Lung (tissue), 11 donors: ENCODE measurements at regions not wholly inside any gene's neighbourhood (a gene's known extent, or its start where the extent isn't known, plus 50 kb on each side); places are given as distances from the start of the nearest gene placed in this dataset.

ENCODE experiments used
- ATAC-seq: fragments of 200-7000 bp; cut with Tn5 transposase; one replicate; pipeline ENCODE4 v1.9.1; 2020; ENCODE audit warnings: moderate number of reproducible peaks; ENCODE audit not compliant: insufficient read depth, low FRiP score
- DNase-seq, 3 donors: peaks; one replicate each; pipeline ENCODE4 v3.0.0-alpha.2; 2013 to 2017
- H3K27ac ChIP-seq, 2 donors: one replicate each; pipeline ENCODE4 v1.5.1; 2013; ENCODE audit warnings: mild to moderate bottlenecking in 2 of 2, moderate library complexity in 2 of 2, control low read depth in 1 of 2, inconsistent platforms in 1 of 2, low read depth in 1 of 2, low read length in 1 of 2
- H3K27me3 ChIP-seq, 3 donors: one replicate each; pipeline ENCODE4 v1.5.1; 2013; ENCODE audit warnings: low read length in 2 of 3; ENCODE audit not compliant: control insufficient read depth in 3 of 3, insufficient read depth in 3 of 3
- H3K36me3 ChIP-seq, 4 donors: one replicate each; pipeline ENCODE4 v1.5.1; 2013; ENCODE audit warnings: low read length in 4 of 4, mild to moderate bottlenecking in 1 of 4, moderate library complexity in 1 of 4; ENCODE audit not compliant: control insufficient read depth in 4 of 4, insufficient read depth in 4 of 4
- H3K4me1 ChIP-seq, 5 donors: one replicate each; pipeline ENCODE4 v1.5.1; 2013; ENCODE audit warnings: low read length in 5 of 5, mild to moderate bottlenecking in 2 of 5, moderate library complexity in 1 of 5; ENCODE audit not compliant: control insufficient read depth in 5 of 5, insufficient read depth in 5 of 5
- H3K4me3 ChIP-seq: one replicate; pipeline ENCODE4 v1.5.1; 2013; ENCODE audit warnings: mild to moderate bottlenecking, control low read depth, moderate library complexity
- H3K9ac ChIP-seq, 2 donors: one replicate each; pipeline ENCODE4 v1.5.1; 2013; ENCODE audit warnings: low read length in 2 of 2, control low read depth in 1 of 2; ENCODE audit not compliant: insufficient read depth in 1 of 2
- H3K9me3 ChIP-seq, 4 donors: one replicate each; pipeline ENCODE4 v1.5.1; 2013; ENCODE audit warnings: low read length in 3 of 4, mild to moderate bottlenecking in 1 of 4, moderate library complexity in 1 of 4; ENCODE audit not compliant: control insufficient read depth in 4 of 4, insufficient read depth in 3 of 4
- WGBS, 2 donors: extraction: QIAGEN DNeasy Blood & Tissue Kit; methylation state at CpG; one replicate each; pipeline ENCODE4 v1.1.7; 2013; 5-methylcytosine and 5-hydroxymethylcytosine counted together
- TF ChIP-seq, protein P1 (sequence below): IDR thresholded peaks from 2 replicates; pipeline ENCODE4 v1.5.1; 2012; ENCODE audit warnings: mild to moderate bottlenecking; ENCODE audit errors: control extremely low read depth, extremely low read depth
- donor health status: control.
- donor health status: control.
- donor health status: Bipolar disorder and iron deficiency.
- donor health status: healthy.
- donor health status: DM: yes; HTN: yes; CAD: no.

DNA sequence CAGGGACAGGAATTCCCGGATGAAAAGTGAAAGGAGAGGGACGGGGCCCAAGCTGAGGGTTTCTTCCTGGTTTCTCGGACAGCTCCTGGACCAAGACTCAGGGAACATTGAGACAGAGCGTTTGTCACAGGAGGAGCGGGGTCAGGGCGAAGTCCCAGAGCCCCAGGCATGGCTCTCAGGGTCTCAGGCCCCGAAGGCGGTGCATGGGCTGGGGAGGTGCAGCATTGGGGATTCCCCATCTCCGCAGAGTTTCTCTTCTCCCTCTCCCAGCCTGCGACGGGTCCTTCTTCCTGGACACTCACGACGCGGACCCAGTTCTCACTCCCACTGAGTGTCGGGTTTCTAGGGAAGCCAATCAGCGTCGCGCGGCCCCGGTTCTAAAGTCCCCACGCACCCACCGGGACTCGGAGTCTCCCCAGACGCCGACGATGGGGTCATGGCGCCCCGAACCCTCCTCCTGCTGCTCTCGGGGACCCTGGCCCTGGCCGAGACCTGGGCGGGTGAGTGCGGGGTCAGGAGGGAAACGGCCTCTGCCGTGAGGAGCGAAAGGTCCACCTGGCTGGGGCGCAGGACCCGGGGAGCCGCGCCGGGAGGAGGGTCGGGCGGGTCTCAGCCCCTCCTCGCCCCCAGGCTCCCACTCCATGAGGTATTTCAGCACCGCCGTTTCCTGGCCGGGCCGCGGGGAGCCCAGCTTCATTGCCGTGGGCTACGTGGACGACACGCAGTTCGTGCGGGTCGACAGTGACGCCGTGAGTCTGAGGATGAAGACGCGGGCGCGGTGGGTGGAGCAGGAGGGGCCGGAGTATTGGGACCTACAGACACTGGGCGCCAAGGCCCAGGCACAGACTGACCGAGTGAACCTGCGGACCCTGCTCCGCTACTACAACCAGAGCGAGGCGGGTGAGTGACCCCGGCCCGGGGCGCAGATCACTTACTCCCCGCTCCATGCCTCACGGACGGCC is 54.6 kb upstream of the POLR1H start:
- peak overlapping the region; percentile 25 for H3K4me3 ChIP-seq
- H3K27ac ChIP-seq: no peak overlapping the region
- peak; percentile 30 for ATAC-seq
- peaks cover 0 to 50% (median 32%) of the 10 kb centered on the region in 3 donors for H3K27me3 ChIP-seq
- peaks cover 0 to 17% (median 3%) of the 10 kb centered on the region in 5 donors for H3K4me1 ChIP-seq
- WGBS, 2 donors: 5 to 6% methylated on average over 74 of the region's 74 CpGs
- TF ChIP-seq, protein P1, sequence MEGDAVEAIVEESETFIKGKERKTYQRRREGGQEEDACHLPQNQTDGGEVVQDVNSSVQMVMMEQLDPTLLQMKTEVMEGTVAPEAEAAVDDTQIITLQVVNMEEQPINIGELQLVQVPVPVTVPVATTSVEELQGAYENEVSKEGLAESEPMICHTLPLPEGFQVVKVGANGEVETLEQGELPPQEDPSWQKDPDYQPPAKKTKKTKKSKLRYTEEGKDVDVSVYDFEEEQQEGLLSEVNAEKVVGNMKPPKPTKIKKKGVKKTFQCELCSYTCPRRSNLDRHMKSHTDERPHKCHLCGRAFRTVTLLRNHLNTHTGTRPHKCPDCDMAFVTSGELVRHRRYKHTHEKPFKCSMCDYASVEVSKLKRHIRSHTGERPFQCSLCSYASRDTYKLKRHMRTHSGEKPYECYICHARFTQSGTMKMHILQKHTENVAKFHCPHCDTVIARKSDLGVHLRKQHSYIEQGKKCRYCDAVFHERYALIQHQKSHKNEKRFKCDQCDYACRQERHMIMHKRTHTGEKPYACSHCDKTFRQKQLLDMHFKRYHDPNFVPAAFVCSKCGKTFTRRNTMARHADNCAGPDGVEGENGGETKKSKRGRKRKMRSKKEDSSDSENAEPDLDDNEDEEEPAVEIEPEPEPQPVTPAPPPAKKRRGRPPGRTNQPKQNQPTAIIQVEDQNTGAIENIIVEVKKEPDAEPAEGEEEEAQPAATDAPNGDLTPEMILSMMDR: no peak
- peak; percentile 19 to 24 (median 21) for DNase-seq
- peaks cover 0 to 2% (median 0%) of the 10 kb centered on the region in 4 donors for H3K36me3 ChIP-seq
- no peaks in the 10 kb centered on the region for H3K9me3 ChIP-seq
- H3K9ac ChIP-seq: no peak overlapping the region

DNA sequence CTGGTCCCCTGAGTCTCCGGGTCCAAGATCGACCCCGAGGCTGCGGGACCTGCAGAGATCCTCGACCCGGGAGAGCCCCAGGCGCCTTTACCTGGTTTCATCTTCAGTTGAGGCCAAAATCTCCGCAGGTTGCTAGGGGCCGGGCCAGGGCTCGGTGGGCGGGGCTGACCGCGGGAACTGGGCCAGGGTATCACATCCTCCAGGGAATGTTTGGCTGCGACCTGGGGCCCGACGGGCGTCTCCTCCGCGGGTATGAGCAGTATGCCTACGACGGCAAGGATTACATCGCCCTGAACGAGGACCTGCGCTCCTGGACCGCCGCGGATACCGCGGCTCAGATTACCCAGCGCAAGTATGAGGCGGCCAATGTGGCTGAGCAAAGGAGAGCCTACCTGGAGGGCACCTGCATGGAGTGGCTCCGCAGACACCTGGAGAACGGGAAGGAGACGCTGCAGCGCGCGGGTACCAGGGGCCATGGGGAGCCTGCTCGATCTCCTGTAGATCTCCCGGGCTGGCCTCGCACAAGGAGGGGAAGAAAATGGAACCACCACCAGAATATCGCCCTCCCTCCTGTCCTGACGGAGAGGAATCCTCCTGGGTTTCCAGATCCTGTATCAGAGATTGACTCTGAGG is 53.8 kb upstream of the POLR1H start:
- peaks cover 0 to 50% (median 32%) of the 10 kb centered on the region in 3 donors for H3K27me3 ChIP-seq
- peak; percentile 7 to 26 (median 15) for DNase-seq
- peaks cover 0 to 2% (median 0%) of the 10 kb centered on the region in 4 donors for H3K36me3 ChIP-seq
- H3K4me1 ChIP-seq: peaks cover 0 to 17% (median 3%) of the 10 kb centered on the region in 5 donors
- H3K9me3 ChIP-seq: no peaks in the 10 kb centered on the region
- TF ChIP-seq, protein P1: no peak
- peak; percentile 30 for ATAC-seq
- H3K27ac ChIP-seq: no peak overlapping the region
- 5 to 9% methylated on average over 42 of the region's 42 CpGs for whole genome bisulfite sequencing, 2 donors
- no peak overlapping the region for H3K4me3 ChIP-seq
- H3K9ac ChIP-seq: no peak overlapping the region

- ATAC-seq (no peak), DNase-seq (no peak)
- Histone ChIP-seq H3K36me3 (peaks cover 0 to 2% (median 0%) of the 10 kb centered on the region in 4 donors), H3K9me3 (no peaks in the 10 kb centered on the region), H3K4me3 (no peak overlapping the region), H3K27ac (no peak overlapping the region), H3K4me1 (peaks cover 0 to 17% (median 3%) of the 10 kb centered on the region in 5 donors), H3K27me3 (peaks cover 0 to 46% (median 32%) of the 10 kb centered on the region in 3 donors), H3K9ac (no peak overlapping the region)
- TF ChIP-seq, protein P1: no peak
- 94 to 97% methylated on average over 3 of the region's 3 CpGs for WGBS, 2 donors
Measured at GRCh38 chr6:30009113-30009512, 52.0 kb upstream of the POLR1H start.
